ENCODE measurements at regions not wholly inside any gene's neighbourhood (a gene's known extent, or its start where the extent isn't known, plus 50 kb on each side); places are given as distances from the start of the nearest gene placed in this dataset.

DNA sequence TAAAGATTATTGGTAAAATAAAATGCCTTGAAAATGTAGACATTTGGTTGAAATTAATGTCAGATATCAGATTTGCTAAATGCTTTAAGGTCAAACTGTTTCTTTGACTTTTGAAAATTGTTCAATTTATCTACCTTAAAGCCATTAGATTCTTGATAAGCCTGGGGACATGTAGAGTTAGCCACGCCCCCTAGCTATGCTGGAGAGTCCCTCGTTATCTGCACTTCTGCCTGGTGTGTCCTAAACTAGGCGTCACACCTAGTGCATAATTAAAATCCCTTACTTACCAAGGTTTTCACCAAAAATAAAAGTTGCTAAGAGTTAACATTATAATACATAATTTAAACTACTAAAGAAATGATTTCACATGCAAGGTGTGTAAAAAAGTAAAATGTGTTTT lies 79.5 kb downstream of the EGLN3 start:
- DNase-seq (ENCODE audit: low read depth): no peak

DNA sequence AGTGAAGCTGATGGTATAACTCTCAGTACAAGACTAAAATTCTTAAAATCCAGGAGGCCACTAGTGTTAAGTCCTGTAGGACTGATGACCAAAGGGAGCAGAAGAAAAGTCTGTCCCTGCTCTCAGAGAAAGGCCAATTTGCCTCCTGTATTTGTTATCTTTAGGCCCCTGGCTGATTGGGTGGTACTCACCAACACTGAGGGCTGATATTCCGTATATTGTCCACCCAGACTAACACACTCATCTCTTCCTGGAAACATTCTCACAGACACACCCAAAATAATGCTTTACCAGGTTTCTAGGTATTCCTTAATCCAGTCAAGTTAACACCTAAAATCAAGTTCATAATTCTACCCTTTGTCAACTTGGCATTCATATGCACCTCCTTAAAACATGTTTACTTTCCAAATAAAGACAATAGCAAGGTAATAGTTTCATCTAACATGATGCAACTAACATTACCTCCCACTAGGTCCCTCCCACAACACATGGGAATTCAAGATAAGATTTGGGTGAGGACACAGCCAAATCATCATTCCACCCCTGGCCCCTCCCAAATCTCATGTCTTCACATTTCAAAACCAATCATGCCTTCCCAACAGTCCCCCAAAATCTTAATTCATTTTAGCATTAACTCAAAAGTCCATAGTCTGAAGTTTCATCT lies 84.3 kb downstream of the EGLN3 start:
- DNase-seq (ENCODE audit: low read depth): no peak

DNA sequence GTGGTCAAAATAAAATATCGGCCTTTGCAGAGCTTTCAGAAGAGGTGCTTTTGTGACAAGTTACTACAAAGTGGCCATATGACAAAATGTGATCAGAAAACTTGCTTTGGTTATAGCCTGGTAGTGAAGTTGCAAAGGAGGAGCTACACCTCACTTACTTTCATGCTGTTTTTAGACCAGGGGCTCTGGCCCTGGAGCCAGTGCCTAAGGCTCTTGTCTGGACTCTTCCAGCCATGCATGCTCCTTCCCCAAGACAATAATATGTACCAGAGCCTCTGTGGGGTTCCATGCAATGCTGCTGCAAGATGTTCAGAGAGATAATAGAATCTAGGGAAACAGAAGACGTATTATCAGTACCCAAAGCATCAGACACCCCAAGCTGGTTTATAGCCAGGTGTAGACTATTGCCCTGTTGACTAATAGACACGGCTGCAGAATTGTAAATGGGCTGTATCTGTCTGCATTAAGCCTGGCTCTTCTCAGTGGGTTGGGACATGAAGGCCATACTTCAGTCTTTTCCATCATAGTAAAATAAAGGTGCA lies 88.5 kb downstream of the EGLN3 start:
- DNase-seq (ENCODE audit: low read depth): no peak

DNA sequence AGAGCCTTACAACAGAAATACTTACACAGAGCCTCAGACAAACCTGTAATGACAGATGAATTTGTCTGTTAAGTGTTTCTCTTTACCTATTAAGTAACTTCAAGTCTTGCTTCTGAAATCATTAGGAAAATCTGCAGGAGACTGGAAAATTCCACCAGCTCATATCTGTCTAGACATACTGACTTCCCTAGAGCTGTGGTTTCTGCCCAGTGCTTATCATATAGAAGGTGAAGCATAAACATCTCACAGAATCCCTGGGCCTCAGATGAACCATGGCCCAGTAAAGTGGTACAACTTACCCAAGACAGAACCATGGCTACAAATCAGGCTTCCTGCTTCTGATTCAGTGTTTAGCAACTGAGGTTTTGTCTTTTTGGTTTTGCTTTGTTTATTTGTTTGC lies 91.6 kb downstream of the EGLN3 start:
- peak; percentile 36 for DNase-seq (ENCODE audit: low read depth)

DNA sequence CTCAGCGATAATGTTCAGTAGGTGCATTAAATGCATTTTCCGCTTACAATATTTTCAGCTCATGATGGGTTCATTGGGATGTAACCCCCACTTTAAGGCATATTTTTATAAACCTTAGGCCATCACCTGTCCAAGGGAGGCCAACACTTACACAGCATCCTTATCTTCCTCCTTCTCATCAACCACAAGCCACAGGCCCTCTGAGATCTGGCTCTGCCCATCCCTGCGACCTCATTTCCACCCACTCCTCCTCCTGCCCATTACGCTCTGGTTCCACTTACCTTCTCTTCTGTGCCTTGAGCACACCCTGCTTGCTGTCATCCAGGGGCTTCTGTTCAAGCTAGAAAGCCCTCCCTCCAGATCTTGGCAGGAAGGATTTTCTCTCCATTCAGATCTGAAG lies 93.2 kb downstream of the EGLN3 start:
- DNase-seq (ENCODE audit: low read depth): no peak

DNA sequence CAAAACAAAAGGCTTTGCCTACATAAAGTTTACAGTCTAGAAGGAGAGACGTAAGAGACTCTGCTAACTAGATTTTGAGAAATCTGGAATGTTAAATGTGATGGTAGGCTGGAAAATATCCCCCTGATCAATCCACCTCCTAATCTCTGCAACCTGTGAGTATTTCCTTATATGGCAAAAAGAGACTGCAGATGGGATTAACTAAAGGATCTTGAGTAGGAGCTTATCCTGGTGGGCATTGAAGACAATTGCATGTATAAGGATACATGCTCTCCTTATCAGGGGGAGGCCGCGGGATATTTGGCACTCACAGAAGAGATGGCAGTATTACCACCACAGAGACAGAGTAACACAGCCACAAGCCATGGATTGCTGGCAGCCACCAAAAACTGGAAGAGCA lies 95.2 kb downstream of the EGLN3 start:
- no peak for DNase-seq (ENCODE audit: low read depth)

Data from Daoy (cell line).